GM10266 (cell line): ENCODE measurements at regions not wholly inside any gene's neighbourhood (a gene's known extent, or its start where the extent isn't known, plus 50 kb on each side); places are given as distances from the start of the nearest gene placed in this dataset.

Source experiments
- DNase-seq: peaks from one replicate; pipeline ENCODE4 v3.0.0; 2012; ENCODE audit errors: extremely low spot score
- CTCF ChIP-seq: IDR thresholded peaks from 2 replicates; pipeline ENCODE4 v1.5.1; 2012; ENCODE audit warnings: mild to moderate bottlenecking, low read depth; ENCODE audit not compliant: control insufficient read depth, insufficient read depth; ENCODE audit errors: missing control alignments

- TF ChIP-seq CTCF: no peak
- no peak for DNase-seq
Observed at GRCh38 chr2:140178234-140178633, 1398.0 kb upstream of the NXPH2 start.

GRCh38 chr2:140177086-140177485 lies 1396.9 kb upstream of the NXPH2 start:
- no peak for TF ChIP-seq CTCF
- DNase-seq: no peak

DNA sequence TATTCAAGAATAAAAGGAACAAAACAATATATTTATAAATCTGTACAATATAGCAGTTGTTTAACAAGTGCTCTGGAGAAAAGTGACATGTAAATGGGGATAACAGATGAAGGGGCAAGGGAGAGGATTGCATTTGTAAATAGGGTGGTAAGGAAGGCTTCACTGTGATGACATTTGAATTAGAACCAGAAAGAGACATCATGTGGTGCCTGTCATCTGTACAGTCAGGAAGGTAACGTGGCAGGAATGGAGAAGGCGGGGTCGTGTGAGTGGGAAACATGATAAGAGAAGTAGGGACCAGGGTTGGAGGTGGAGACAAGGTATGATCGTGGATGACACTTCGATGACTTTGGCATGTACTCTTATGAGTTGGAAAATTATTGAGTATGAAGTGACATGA lies 1393.6 kb upstream of the NXPH2 start:
- DNase-seq: no peak
- TF ChIP-seq CTCF: no peak

DNA sequence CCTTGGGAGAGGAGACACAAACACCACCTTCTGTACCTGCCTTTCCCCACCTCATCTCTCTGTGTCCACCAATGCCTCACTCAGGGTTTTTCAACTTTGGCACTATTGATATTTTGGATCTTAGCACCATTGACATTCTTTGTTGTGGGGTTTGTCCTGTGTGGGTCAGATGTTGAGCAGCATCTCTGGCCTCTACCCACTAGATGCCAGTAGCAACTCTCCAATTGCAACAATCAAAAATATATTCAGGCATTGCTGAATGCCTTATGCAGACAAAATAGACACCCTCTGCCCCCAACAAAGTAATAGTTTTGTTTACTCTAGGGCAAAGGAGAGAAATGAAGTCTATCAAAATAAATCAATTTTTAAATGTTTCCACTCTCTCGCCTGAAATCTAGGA lies 1384.3 kb upstream of the NXPH2 start:
- no peak for TF ChIP-seq CTCF
- no peak for DNase-seq

GRCh38 chr2:140158259-140158658 lies 1378.1 kb upstream of the NXPH2 start:
- TF ChIP-seq CTCF: no peak
- DNase-seq: no peak

- DNase-seq: no peak
- no peak for TF ChIP-seq CTCF
Observed at GRCh38 chr2:140157816-140158215, 1377.6 kb upstream of the NXPH2 start.

- DNase-seq: no peak
- no peak for TF ChIP-seq CTCF
Observed at GRCh38 chr2:140154706-140155105, 1374.5 kb upstream of the NXPH2 start.
